WTC11 (cell line): ENCODE measurements at regions not wholly inside any gene's neighbourhood (a gene's known extent, or its start where the extent isn't known, plus 50 kb on each side); places are given as distances from the start of the nearest gene placed in this dataset.

ENCODE experiments used
- ATAC-seq: fragments of 200-7000 bp; cut with Tn5 transposase; 2 replicates; pipeline ENCODE4 v1.10.0; 2021; ENCODE audit warnings: mild to moderate bottlenecking, moderate library complexity
- CTCF ChIA-PET: fragments of 300-600 bp; sonication (Branson Sonifier 250); formaldehyde crosslinking; loops from one replicate; lab custom pipeline; 2021; ENCODE audit warnings: antibody characterized with exemption; lab: Charles Lee
- POLR2A ChIA-PET: fragments of 350-600 bp; sonication (Branson Sonifier 250); formaldehyde crosslinking; loops from one replicate; lab custom pipeline; 2021; ENCODE audit warnings: antibody characterized with exemption; lab: Charles Lee
- DNase-seq: peaks from one replicate; pipeline ENCODE4 v3.0.0; 2021; ENCODE audit warnings: low spot score
- H3K27ac Mint-ChIP-seq: 2 replicates; pipeline ENCODE4 v1.8.0; 2021; ENCODE audit warnings: mixed read lengths
- H3K27me3 Mint-ChIP-seq: 2 replicates; pipeline ENCODE4 v1.8.0; 2021; ENCODE audit warnings: low read depth, mild to moderate bottlenecking, moderate library complexity, mixed read lengths
- H3K36me3 Mint-ChIP-seq: 2 replicates; pipeline ENCODE4 v1.8.0; 2021; ENCODE audit warnings: mixed read lengths
- H3K4me1 Mint-ChIP-seq: 2 replicates; pipeline ENCODE4 v1.8.0; 2022; ENCODE audit warnings: mixed read lengths
- H3K4me3 Mint-ChIP-seq: 2 replicates; pipeline ENCODE4 v1.8.0; 2021; ENCODE audit warnings: mild to moderate bottlenecking, moderate library complexity, mixed read lengths
- H3K9me3 Mint-ChIP-seq: 2 replicates; pipeline ENCODE4 v1.8.0; 2021; ENCODE audit warnings: mixed read lengths
- AFF4 ChIP-seq: sonication (generic); formaldehyde crosslinking; IDR thresholded peaks from 2 replicates; pipeline ENCODE4 v1.8.1; 2023; ENCODE audit warnings: mild to moderate bottlenecking, missing genetic modification reagents, borderline replicate concordance
- CDX4 ChIP-seq: fragments of 250-450 bp; sonication (Bioruptor Pico); IDR thresholded peaks from 2 replicates; pipeline ENCODE4 v1.9.0; 2021; ENCODE audit warnings: moderate library complexity, mild to moderate bottlenecking, inconsistent platforms, borderline replicate concordance
- CTCF ChIP-seq: fragments of 200-600 bp; IDR thresholded peaks from 2 replicates; pipeline ENCODE4 v1.8.0; 2022; ENCODE audit warnings: antibody characterized with exemption
- E2F5 ChIP-seq: sonication (generic); formaldehyde crosslinking; IDR thresholded peaks from 2 replicates; pipeline ENCODE4 v1.8.1; 2022; ENCODE audit warnings: mild to moderate bottlenecking, moderate library complexity, missing genetic modification reagents
- ELF4 ChIP-seq: sonication (generic); formaldehyde crosslinking; IDR thresholded peaks from 2 replicates; pipeline ENCODE4 v1.8.1; 2022; ENCODE audit warnings: low read depth, mild to moderate bottlenecking, moderate library complexity, missing genetic modification reagents
- FOXJ3 ChIP-seq: sonication (generic); formaldehyde crosslinking; IDR thresholded peaks from 2 replicates; pipeline ENCODE4 v1.9.0; 2021; ENCODE audit warnings: missing genetic modification reagents, mild to moderate bottlenecking, borderline replicate concordance
- FOXP1 ChIP-seq: sonication (generic); formaldehyde crosslinking; IDR thresholded peaks from 2 replicates; pipeline ENCODE4 v1.8.0; 2022; ENCODE audit warnings: missing genetic modification reagents, mild to moderate bottlenecking, moderate library complexity, borderline replicate concordance
- NFYB ChIP-seq: sonication (generic); formaldehyde crosslinking; conservative IDR thresholded peaks from 2 replicates; pipeline ENCODE4 v1.8.0; 2022; ENCODE audit warnings: low read depth, missing genetic modification reagents
- NR2C2 ChIP-seq: sonication (generic); formaldehyde crosslinking; IDR thresholded peaks from 2 replicates; pipeline ENCODE4 v1.8.0; 2022; ENCODE audit warnings: mild to moderate bottlenecking, missing genetic modification reagents
- NR3C1 ChIP-seq: sonication (generic); formaldehyde crosslinking; conservative IDR thresholded peaks from 2 replicates; pipeline ENCODE4 v1.8.1; 2023; ENCODE audit warnings: low read depth, mild to moderate bottlenecking, missing genetic modification reagents
- PREB ChIP-seq: sonication (generic); formaldehyde crosslinking; IDR thresholded peaks from 2 replicates; pipeline ENCODE4 v1.8.1; 2022; ENCODE audit warnings: mild to moderate bottlenecking, missing genetic modification reagents, moderate library complexity, borderline replicate concordance
- SMAD3 ChIP-seq: sonication (generic); formaldehyde crosslinking; IDR thresholded peaks from 2 replicates; pipeline ENCODE4 v1.8.0; 2022; ENCODE audit warnings: missing genetic modification reagents, mild to moderate bottlenecking, borderline replicate concordance
- TCF7 ChIP-seq: sonication (generic); formaldehyde crosslinking; IDR thresholded peaks from 2 replicates; pipeline ENCODE4 v1.8.0; 2022; ENCODE audit warnings: mild to moderate bottlenecking, low read depth, missing genetic modification reagents, moderate library complexity
- ZMAT4 ChIP-seq: fragments of 250-450 bp; sonication (Bioruptor Pico); IDR thresholded peaks from 2 replicates; pipeline ENCODE4 v1.9.0; 2021; ENCODE audit warnings: mild to moderate bottlenecking
- ZNF317 ChIP-seq: sonication (generic); formaldehyde crosslinking; IDR thresholded peaks from 2 replicates; pipeline ENCODE4 v1.8.1; 2023; ENCODE audit warnings: low read depth, mild to moderate bottlenecking, moderate library complexity, missing genetic modification reagents, borderline replicate concordance
- TF ChIP-seq, protein P1 (sequence below): sonication (generic); formaldehyde crosslinking; IDR thresholded peaks from 2 replicates; pipeline ENCODE4 v1.8.1; 2022; ENCODE audit warnings: missing genetic modification reagents, borderline replicate concordance
- TF ChIP-seq, protein P2 (sequence below): fragments of 250-450 bp; sonication (Bioruptor Pico); conservative IDR thresholded peaks from 2 replicates; pipeline ENCODE4 v1.9.0; 2021; ENCODE audit warnings: mild to moderate bottlenecking
- TF ChIP-seq, protein P3 (sequence below): fragments of 250-450 bp; sonication (Bioruptor Pico); IDR thresholded peaks from 2 replicates; pipeline ENCODE4 v1.9.0; 2021; ENCODE audit warnings: mild to moderate bottlenecking

GRCh38 chr11:79615425-79615824, 174.6 kb upstream of the TENM4 start:
- no peak for TF ChIP-seq FOXP1 (CRISPR knock-in tag)
- no peak for TF ChIP-seq CDX4
- TF ChIP-seq, protein P1, sequence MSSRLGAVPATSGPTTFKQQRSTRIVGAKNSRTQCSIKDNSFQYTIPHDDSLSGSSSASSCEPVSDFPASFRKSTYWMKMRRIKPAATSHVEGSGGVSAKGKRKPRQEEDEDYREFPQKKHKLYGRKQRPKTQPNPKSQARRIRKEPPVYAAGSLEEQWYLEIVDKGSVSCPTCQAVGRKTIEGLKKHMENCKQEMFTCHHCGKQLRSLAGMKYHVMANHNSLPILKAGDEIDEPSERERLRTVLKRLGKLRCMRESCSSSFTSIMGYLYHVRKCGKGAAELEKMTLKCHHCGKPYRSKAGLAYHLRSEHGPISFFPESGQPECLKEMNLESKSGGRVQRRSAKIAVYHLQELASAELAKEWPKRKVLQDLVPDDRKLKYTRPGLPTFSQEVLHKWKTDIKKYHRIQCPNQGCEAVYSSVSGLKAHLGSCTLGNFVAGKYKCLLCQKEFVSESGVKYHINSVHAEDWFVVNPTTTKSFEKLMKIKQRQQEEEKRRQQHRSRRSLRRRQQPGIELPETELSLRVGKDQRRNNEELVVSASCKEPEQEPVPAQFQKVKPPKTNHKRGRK (CRISPR knock-in tag), result no peak
- no peak for TF ChIP-seq ZMAT4 (CRISPR knock-in tag)
- TF ChIP-seq, protein P2, sequence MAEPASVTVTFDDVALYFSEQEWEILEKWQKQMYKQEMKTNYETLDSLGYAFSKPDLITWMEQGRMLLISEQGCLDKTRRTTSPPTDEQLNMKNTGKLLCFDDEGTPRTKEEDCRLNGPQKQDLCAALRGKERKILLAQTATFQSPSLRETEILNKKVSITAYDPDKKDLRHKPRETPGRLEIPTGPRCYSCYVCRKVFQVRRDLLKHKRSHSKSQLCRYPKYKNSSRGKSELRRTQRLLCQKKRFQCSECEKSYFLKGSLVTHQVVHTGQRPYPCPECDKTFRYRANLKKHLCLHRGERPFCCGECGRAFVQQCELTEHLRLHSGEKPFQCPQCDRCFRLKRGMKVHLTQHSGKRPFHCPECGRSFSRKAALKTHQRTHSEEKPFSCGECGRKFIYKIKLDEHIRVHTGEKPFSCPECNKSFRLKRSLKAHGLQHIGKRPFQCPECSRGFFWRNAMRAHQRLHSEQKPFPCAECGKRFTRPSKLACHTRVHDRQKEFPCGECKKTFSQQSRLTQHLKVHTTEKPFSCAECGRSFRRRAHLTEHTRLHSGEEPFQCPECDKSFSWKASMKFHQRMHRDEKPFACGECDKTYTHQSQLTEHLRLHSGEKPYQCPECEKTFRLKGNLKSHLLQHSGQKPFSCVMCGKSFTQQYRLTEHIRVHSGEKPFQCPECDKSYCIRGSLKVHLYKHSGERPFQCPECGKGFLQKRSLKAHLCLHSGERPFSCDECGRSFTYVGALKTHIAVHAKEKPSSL (CRISPR knock-in tag), result no peak
- no peak for TF ChIP-seq NR2C2
- no peak for TF ChIP-seq ZNF317 (CRISPR knock-in tag)
- Mint-ChIP-seq H3K27me3 (peaks cover 12% of the 10 kb centered on the region), H3K4me1 (no peaks in the 10 kb centered on the region), H3K36me3 (no peaks in the 10 kb centered on the region), H3K4me3 (no peak overlapping the region), H3K9me3 (no peaks in the 10 kb centered on the region), H3K27ac (no peak overlapping the region)
- DNase-seq, result no peak
- POLR2A ChIA-PET, result no interaction called here
- CTCF ChIA-PET, result no interaction called here
- ATAC-seq, result no peak

DNA sequence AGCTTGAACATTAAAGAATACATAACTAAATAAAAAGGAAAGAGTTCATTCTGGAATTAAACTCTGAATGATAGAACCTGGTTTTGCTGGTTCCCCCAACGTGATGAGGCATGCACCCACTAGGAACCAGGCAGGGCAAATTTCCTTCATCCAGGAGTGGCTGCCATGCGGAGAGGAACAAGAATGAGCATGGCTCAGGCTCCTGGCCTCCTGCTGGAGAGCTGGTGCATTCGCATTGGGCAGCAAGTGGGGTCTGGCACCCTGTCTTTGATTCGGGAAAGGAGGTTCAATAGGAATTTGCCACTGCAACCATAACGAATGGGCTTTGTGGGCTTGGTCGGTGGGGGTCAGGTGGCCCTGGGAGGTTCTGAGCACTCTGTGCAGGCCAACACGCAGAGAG, 169.8 kb upstream of the TENM4 start:
- CTCF ChIA-PET, result interaction anchor here (0.5 to 0.7 kb wide), 2 partner anchors 16 to 169 kb away, joined by 3 to 5 read pairs; no protein-coding TSS in a partner anchor
- no peaks in the 10 kb centered on the region for H3K9me3 Mint-ChIP-seq
- no peak overlapping the region for H3K4me3 Mint-ChIP-seq
- H3K36me3 Mint-ChIP-seq, result no peaks in the 10 kb centered on the region
- H3K27ac Mint-ChIP-seq, result no peak overlapping the region
- DNase-seq, result peak; percentile 29
- H3K4me1 Mint-ChIP-seq, result no peaks in the 10 kb centered on the region
- peak; percentile 82 for ATAC-seq
- peaks cover 20% of the 10 kb centered on the region for H3K27me3 Mint-ChIP-seq
- POLR2A ChIA-PET, result no interaction called here
- TF ChIP-seq E2F5 (CRISPR knock-in tag), result no peak
- no peak for TF ChIP-seq NR3C1
- no peak for TF ChIP-seq PREB
- TF ChIP-seq AFF4 (CRISPR knock-in tag), result no peak
- no peak for TF ChIP-seq ELF4 (CRISPR knock-in tag)
- no peak for TF ChIP-seq CTCF
- TF ChIP-seq, protein P3, sequence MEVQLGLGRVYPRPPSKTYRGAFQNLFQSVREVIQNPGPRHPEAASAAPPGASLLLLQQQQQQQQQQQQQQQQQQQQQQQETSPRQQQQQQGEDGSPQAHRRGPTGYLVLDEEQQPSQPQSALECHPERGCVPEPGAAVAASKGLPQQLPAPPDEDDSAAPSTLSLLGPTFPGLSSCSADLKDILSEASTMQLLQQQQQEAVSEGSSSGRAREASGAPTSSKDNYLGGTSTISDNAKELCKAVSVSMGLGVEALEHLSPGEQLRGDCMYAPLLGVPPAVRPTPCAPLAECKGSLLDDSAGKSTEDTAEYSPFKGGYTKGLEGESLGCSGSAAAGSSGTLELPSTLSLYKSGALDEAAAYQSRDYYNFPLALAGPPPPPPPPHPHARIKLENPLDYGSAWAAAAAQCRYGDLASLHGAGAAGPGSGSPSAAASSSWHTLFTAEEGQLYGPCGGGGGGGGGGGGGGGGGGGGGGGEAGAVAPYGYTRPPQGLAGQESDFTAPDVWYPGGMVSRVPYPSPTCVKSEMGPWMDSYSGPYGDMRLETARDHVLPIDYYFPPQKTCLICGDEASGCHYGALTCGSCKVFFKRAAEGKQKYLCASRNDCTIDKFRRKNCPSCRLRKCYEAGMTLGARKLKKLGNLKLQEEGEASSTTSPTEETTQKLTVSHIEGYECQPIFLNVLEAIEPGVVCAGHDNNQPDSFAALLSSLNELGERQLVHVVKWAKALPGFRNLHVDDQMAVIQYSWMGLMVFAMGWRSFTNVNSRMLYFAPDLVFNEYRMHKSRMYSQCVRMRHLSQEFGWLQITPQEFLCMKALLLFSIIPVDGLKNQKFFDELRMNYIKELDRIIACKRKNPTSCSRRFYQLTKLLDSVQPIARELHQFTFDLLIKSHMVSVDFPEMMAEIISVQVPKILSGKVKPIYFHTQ (CRISPR knock-in tag), result no peak
- TF ChIP-seq TCF7 (CRISPR knock-in tag), result no peak
- TF ChIP-seq SMAD3, result no peak
- TF ChIP-seq NFYB, result no peak
- TF ChIP-seq FOXJ3 (CRISPR knock-in tag), result no peak
